ENCODE measurements at regions not wholly inside any gene's neighbourhood (a gene's known extent, or its start where the extent isn't known, plus 50 kb on each side); places are given as distances from the start of the nearest gene placed in this dataset.
"Not testable (repeated sequence)": the region's sequence is repeated elsewhere in the genome, so short reads cannot be mapped to it uniquely, and the experiment has no call there.

GRCh38 chr12:38159591-38160317, 156.8 kb upstream of the ALG10B start:
- DNase-seq (ENCODE audit: low read depth), result no peak

- DNase-seq (ENCODE audit: low read depth), result no peak
Measured at GRCh38 chr12:38160318-38161122, 156.1 kb upstream of the ALG10B start.

GRCh38 chr12:38161123-38162000, 155.2 kb upstream of the ALG10B start:
- DNase-seq (ENCODE audit: low read depth), result no peak

GRCh38 chr12:38162013-38162412, 154.6 kb upstream of the ALG10B start:
- no peak for DNase-seq (ENCODE audit: low read depth)

- no peak for DNase-seq (ENCODE audit: low read depth)
Measured at GRCh38 chr12:38162708-38163441, 153.7 kb upstream of the ALG10B start.

GRCh38 chr12:38163442-38163801, 153.2 kb upstream of the ALG10B start:
- no peak for DNase-seq (ENCODE audit: low read depth)

- no peak for DNase-seq (ENCODE audit: low read depth)
Measured at GRCh38 chr12:38166225-38166624, 150.3 kb upstream of the ALG10B start.

- no peak for DNase-seq (ENCODE audit: low read depth)
Measured at GRCh38 chr12:38175538-38175937, 141.0 kb upstream of the ALG10B start.

GRCh38 chr12:38183617-38184016, 133.0 kb upstream of the ALG10B start:
- not testable (repeated sequence) for DNase-seq (ENCODE audit: low read depth)

GRCh38 chr12:38197286-38197685, 119.3 kb upstream of the ALG10B start:
- DNase-seq (ENCODE audit: low read depth), result not testable (repeated sequence)

GRCh38 chr12:38201461-38202276, 114.9 kb upstream of the ALG10B start:
- DNase-seq (ENCODE audit: low read depth), result no peak

- no peak for DNase-seq (ENCODE audit: low read depth)
Measured at GRCh38 chr12:38204831-38205230, 111.7 kb upstream of the ALG10B start.

- DNase-seq (ENCODE audit: low read depth), result no peak
Measured at GRCh38 chr12:38222011-38222410, 94.6 kb upstream of the ALG10B start.

- DNase-seq (ENCODE audit: low read depth), result not testable (repeated sequence)
Measured at GRCh38 chr12:38238328-38238727, 78.2 kb upstream of the ALG10B start.

GRCh38 chr12:38253778-38254177, 62.8 kb upstream of the ALG10B start:
- DNase-seq (ENCODE audit: low read depth), result no peak

- DNase-seq (ENCODE audit: low read depth), result no peak
Measured at GRCh38 chr12:38258411-38258810, 58.2 kb upstream of the ALG10B start.

Data from stromal cell of bone marrow (primary cell).